Astrocyte of the cerebellum (primary cell): ENCODE measurements at regions not wholly inside any gene's neighbourhood (a gene's known extent, or its start where the extent isn't known, plus 50 kb on each side); places are given as distances from the start of the nearest gene placed in this dataset.

Source experiments
- DNase-seq: peaks from one replicate; pipeline ENCODE4 v3.0.0-alpha.2; 2011; ENCODE audit warnings: low read depth
- H3K4me3 ChIP-seq: 2 replicates; pipeline ENCODE4 v1.5.1; 2011; ENCODE audit warnings: mild to moderate bottlenecking, low read depth, low read length, moderate library complexity
- CTCF ChIP-seq: IDR thresholded peaks from 2 replicates; pipeline ENCODE4 v1.5.1; 2012; ENCODE audit warnings: low read length, low read depth, moderate library complexity, mild to moderate bottlenecking; ENCODE audit errors: missing control alignments
- in situ Hi-C: cut with HindIII; loops from 2 replicates; pipeline ENCODE4 v1.10.0; 2017; ENCODE audit warnings: low sequenced_read_pairs

GRCh38 chr4:31905363-31905762 lies 1185.2 kb downstream of the PCDH7 start:
- TF ChIP-seq CTCF = no peak
- DNase-seq = no peak
- no peak overlapping the region for H3K4me3 ChIP-seq
- in situ Hi-C loops = no loop called here

GRCh38 chr4:31908261-31908660 lies 1188.1 kb downstream of the PCDH7 start:
- in situ Hi-C loops = no loop called here
- DNase-seq = no peak
- TF ChIP-seq CTCF = no peak
- no peak overlapping the region for H3K4me3 ChIP-seq

- DNase-seq = no peak
- no peak for TF ChIP-seq CTCF
- in situ Hi-C loops = no loop called here
- no peak overlapping the region for H3K4me3 ChIP-seq
These were observed 1197.2 kb downstream of the PCDH7 start for GRCh38 chr4:31917334-31917733.

GRCh38 chr4:31918891-31919290 lies 1198.7 kb downstream of the PCDH7 start:
- H3K4me3 ChIP-seq = no peak overlapping the region
- DNase-seq = no peak
- in situ Hi-C loops = no loop called here
- no peak for TF ChIP-seq CTCF

GRCh38 chr4:31923634-31924033 lies 1203.5 kb downstream of the PCDH7 start:
- in situ Hi-C loops = no loop called here
- TF ChIP-seq CTCF = no peak
- no peak overlapping the region for H3K4me3 ChIP-seq
- DNase-seq = no peak

- TF ChIP-seq CTCF = no peak
- H3K4me3 ChIP-seq = no peak overlapping the region
- DNase-seq = no peak
- in situ Hi-C loops = no loop called here
These were observed 1209.6 kb downstream of the PCDH7 start for GRCh38 chr4:31929676-31930345.

GRCh38 chr4:31946456-31946855 lies 1226.3 kb downstream of the PCDH7 start:
- H3K4me3 ChIP-seq = no peak overlapping the region
- TF ChIP-seq CTCF = no peak
- DNase-seq = no peak
- in situ Hi-C loops = no loop called here
